ENCODE measurements at regions not wholly inside any gene's neighbourhood (a gene's known extent, or its start where the extent isn't known, plus 50 kb on each side); places are given as distances from the start of the nearest gene placed in this dataset.

- Histone ChIP-seq H3K27me3 (ENCODE audit: insufficient read depth, poor library complexity, severe bottlenecking) (no peaks in the 10 kb centered on the region), H3K4me3 (replicated peaks; ENCODE audit: insufficient read depth, low read length) (no peak overlapping the region), H3K27ac (replicated peaks) (no peak overlapping the region)
- TF ChIP-seq, protein P1, sequence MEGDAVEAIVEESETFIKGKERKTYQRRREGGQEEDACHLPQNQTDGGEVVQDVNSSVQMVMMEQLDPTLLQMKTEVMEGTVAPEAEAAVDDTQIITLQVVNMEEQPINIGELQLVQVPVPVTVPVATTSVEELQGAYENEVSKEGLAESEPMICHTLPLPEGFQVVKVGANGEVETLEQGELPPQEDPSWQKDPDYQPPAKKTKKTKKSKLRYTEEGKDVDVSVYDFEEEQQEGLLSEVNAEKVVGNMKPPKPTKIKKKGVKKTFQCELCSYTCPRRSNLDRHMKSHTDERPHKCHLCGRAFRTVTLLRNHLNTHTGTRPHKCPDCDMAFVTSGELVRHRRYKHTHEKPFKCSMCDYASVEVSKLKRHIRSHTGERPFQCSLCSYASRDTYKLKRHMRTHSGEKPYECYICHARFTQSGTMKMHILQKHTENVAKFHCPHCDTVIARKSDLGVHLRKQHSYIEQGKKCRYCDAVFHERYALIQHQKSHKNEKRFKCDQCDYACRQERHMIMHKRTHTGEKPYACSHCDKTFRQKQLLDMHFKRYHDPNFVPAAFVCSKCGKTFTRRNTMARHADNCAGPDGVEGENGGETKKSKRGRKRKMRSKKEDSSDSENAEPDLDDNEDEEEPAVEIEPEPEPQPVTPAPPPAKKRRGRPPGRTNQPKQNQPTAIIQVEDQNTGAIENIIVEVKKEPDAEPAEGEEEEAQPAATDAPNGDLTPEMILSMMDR (IDR thresholded peaks at IDR 0.05; ENCODE audit: insufficient read depth, low read length) = no peak
- TF ChIP-seq SPI1 (IDR thresholded peaks at IDR 0.05; ENCODE audit: borderline replicate concordance, low read depth) (no peak), POLR2AphosphoS5 (IDR thresholded peaks at IDR 0.05; ENCODE audit: low read depth) (no peak), GABPA (IDR thresholded peaks at IDR 0.05; ENCODE audit: low read depth) (no peak)
- TF ChIP-seq, protein P2, sequence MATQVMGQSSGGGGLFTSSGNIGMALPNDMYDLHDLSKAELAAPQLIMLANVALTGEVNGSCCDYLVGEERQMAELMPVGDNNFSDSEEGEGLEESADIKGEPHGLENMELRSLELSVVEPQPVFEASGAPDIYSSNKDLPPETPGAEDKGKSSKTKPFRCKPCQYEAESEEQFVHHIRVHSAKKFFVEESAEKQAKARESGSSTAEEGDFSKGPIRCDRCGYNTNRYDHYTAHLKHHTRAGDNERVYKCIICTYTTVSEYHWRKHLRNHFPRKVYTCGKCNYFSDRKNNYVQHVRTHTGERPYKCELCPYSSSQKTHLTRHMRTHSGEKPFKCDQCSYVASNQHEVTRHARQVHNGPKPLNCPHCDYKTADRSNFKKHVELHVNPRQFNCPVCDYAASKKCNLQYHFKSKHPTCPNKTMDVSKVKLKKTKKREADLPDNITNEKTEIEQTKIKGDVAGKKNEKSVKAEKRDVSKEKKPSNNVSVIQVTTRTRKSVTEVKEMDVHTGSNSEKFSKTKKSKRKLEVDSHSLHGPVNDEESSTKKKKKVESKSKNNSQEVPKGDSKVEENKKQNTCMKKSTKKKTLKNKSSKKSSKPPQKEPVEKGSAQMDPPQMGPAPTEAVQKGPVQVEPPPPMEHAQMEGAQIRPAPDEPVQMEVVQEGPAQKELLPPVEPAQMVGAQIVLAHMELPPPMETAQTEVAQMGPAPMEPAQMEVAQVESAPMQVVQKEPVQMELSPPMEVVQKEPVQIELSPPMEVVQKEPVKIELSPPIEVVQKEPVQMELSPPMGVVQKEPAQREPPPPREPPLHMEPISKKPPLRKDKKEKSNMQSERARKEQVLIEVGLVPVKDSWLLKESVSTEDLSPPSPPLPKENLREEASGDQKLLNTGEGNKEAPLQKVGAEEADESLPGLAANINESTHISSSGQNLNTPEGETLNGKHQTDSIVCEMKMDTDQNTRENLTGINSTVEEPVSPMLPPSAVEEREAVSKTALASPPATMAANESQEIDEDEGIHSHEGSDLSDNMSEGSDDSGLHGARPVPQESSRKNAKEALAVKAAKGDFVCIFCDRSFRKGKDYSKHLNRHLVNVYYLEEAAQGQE (IDR thresholded peaks at IDR 0.05; ENCODE audit: insufficient replicate concordance, low read depth) = no peak
- DNase-seq (ENCODE audit: low read depth in 1 of 2, low spot score in 1 of 2) = no peak
Measured at GRCh38 chr5:97874491-97874890, 691.4 kb upstream of the RIOK2 start.

DNA sequence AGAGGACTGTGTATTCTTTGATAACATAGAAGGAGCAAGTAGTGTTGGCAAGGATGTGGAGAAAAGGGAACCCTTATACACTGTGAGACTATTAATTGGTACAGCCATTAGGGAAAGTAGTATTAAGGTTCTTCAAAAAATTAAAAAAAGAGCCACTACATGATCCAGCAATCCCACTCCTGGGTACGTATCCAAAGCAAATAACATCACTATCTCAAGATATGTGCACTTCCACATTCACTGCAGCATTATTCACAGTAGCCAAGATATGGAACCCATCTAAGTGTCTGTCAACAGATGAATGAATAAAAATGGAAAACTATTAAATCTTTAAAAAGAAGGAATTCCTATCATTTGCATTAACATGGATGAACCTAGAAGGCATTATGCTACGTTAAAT is 693.2 kb upstream of the RIOK2 start:
- DNase-seq (ENCODE audit: low read depth in 1 of 2, low spot score in 1 of 2) = no peak
- no peak overlapping the region for H3K4me3 ChIP-seq (replicated peaks; ENCODE audit: insufficient read depth, low read length)
- H3K27ac ChIP-seq (replicated peaks) = no peak overlapping the region
- H3K27me3 ChIP-seq (ENCODE audit: insufficient read depth, poor library complexity, severe bottlenecking) = no peaks in the 10 kb centered on the region
- TF ChIP-seq, protein P2 (IDR thresholded peaks at IDR 0.05; ENCODE audit: insufficient replicate concordance, low read depth) = no peak
- TF ChIP-seq SPI1 (IDR thresholded peaks at IDR 0.05; ENCODE audit: borderline replicate concordance, low read depth) (no peak), GABPA (IDR thresholded peaks at IDR 0.05; ENCODE audit: low read depth) (no peak), POLR2AphosphoS5 (IDR thresholded peaks at IDR 0.05; ENCODE audit: low read depth) (no peak)
- TF ChIP-seq, protein P1 (IDR thresholded peaks at IDR 0.05; ENCODE audit: insufficient read depth, low read length) = no peak

- no peak overlapping the region for H3K4me3 ChIP-seq (replicated peaks; ENCODE audit: insufficient read depth, low read length)
- no peak for DNase-seq (ENCODE audit: low read depth in 1 of 2, low spot score in 1 of 2)
- no peaks in the 10 kb centered on the region for H3K27me3 ChIP-seq (ENCODE audit: insufficient read depth, poor library complexity, severe bottlenecking)
- H3K27ac ChIP-seq (replicated peaks) = no peak overlapping the region
- no peak for TF ChIP-seq SPI1 (IDR thresholded peaks at IDR 0.05; ENCODE audit: borderline replicate concordance, low read depth)
- TF ChIP-seq, protein P1 (IDR thresholded peaks at IDR 0.05; ENCODE audit: insufficient read depth, low read length) = no peak
- TF ChIP-seq, protein P2 (IDR thresholded peaks at IDR 0.05; ENCODE audit: insufficient replicate concordance, low read depth) = no peak
- no peak for TF ChIP-seq POLR2AphosphoS5 (IDR thresholded peaks at IDR 0.05; ENCODE audit: low read depth)
- TF ChIP-seq GABPA (IDR thresholded peaks at IDR 0.05; ENCODE audit: low read depth) = no peak
Measured at GRCh38 chr5:97877588-97877987, 694.5 kb upstream of the RIOK2 start.
